ENCODE measurements at regions not wholly inside any gene's neighbourhood (a gene's known extent, or its start where the extent isn't known, plus 50 kb on each side); places are given as distances from the start of the nearest gene placed in this dataset.

DNA sequence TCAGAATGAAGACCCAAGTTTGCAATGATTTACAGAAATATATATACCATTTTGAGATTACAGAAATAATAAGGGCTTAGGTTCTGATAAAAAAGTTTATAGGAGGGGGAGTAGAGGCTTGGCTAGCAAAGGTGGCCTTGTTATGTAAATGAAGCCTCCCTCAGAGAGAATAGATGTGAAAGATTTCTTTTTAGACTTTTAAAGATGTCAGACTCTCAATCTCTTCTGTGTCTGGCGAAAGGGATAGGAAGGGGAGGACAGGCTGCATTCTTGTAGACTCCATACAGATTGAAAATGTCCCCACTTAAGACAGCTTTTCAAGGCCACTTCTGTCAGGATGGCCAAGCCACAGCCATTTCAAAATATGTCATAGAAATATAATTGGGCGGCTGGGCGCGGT is 63.1 kb upstream of the CLINT1 start:
- no peak for DNase-seq (ENCODE audit: low read depth, low spot score)
- H3K27ac ChIP-seq = no peak overlapping the region

- DNase-seq (ENCODE audit: low read depth, low spot score) = no peak
- no peak overlapping the region for H3K27ac ChIP-seq
Observed at GRCh38 chr5:157920828-157921170, 61.9 kb upstream of the CLINT1 start.

- H3K27ac ChIP-seq = peak overlapping the region; percentile 57
- no peak for DNase-seq (ENCODE audit: low read depth, low spot score)
Observed at GRCh38 chr5:157918811-157919742, 60.1 kb upstream of the CLINT1 start.

DNA sequence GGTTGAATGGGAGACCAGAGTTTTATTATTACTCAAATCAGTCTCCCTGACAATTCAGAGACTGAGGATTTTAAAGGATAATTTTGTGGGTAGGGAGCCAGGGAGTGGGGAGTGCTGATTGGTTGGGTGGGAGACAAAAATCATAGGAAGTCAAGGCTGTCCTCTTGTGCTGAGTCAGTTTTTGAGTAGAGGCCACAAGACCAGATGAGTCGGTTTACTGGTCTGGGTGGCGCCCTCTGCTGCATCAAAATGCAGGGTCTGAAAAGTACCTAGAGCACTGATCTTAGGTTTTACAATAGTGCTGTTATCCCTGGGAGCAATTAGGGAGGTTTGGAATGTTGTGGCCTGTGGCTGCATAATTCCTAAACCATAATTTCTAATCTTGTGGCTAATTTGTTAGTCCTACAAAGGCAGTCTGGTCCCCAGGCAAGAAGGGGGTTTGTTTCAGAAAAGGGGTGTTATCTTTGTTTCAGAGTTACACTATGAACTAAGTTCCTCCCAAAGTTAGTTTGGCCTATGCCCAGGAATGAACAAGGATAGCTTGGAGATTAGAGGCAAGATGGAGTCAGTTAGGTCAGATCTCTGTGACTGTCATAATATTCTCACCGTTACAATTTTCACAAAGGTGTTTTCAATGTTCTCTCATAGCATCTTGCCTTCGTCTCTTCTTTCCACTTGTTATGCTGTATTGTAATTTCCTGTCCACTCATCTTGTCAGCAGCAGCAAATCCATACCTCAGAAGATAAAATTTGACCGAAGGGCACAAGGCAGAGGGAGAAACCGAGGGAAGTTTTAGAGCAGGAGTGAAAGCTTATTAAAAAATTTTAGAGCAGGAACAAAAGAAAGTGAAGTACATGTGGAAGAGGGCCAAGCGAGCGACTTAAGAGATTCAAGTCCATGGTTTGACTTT is 59.2 kb upstream of the CLINT1 start:
- peak overlapping the region; percentile 57 for H3K27ac ChIP-seq
- DNase-seq (ENCODE audit: low read depth, low spot score) = peak; percentile 56

GRCh38 chr5:157917491-157917890 is 58.5 kb upstream of the CLINT1 start:
- DNase-seq (ENCODE audit: low read depth, low spot score) = no peak
- no peak overlapping the region for H3K27ac ChIP-seq

DNA sequence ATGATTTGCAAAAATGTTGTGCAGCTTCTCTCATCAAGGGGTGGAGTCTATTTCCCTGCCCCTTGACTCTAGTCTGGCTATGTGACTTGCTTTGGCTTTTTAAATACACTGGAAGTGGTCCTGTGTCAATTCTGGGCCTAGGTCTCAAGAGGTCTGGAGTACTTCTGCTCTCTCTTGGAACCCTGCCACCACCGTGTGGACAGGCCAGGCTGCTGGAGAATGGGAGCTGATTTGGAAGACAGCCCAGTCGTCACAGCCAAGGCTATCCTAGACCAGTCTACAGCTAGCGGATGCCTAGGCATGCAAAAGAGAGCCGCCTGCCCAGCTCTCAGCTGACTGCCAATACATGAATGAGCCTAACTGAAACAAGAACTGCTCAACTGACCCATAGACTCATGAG is 56.7 kb upstream of the CLINT1 start:
- peak overlapping the region; percentile 12 for H3K27ac ChIP-seq
- no peak for DNase-seq (ENCODE audit: low read depth, low spot score)

DNA sequence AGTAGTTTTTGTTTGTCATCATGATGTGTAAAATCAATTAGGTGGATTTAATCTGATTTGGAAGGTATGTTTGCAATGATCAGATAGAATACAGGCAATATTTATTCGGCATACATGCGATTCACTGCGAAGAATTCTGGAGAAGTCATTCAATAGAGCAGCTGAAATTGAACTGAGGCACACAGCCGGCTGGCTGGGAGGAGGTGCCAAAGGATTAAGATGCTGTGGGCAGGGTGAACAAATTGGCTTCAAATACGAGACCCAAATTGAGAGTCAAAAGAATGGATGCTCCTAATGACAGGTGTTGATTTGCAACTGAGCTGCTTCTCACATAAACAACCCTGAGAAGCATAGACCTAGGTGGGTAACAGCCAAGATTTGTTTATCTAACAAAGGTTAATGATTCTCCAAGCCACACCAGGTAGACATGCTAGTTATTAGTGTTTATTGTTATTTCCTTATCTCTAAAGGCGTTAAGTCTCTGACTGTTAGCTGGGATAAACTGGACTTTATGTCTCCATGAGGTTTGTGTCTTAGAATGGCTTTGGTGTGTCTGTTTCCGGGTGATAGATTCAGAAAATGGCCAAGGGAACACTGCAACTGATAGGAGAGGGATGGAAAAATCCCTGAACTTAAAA is 55.3 kb upstream of the CLINT1 start:
- peak overlapping the region; percentile 89 for H3K27ac ChIP-seq
- DNase-seq (ENCODE audit: low read depth, low spot score) = no peak

GRCh38 chr5:157913575-157913974 is 54.6 kb upstream of the CLINT1 start:
- DNase-seq (ENCODE audit: low read depth, low spot score) = no peak
- peak overlapping the region; percentile 89 for H3K27ac ChIP-seq

DNA sequence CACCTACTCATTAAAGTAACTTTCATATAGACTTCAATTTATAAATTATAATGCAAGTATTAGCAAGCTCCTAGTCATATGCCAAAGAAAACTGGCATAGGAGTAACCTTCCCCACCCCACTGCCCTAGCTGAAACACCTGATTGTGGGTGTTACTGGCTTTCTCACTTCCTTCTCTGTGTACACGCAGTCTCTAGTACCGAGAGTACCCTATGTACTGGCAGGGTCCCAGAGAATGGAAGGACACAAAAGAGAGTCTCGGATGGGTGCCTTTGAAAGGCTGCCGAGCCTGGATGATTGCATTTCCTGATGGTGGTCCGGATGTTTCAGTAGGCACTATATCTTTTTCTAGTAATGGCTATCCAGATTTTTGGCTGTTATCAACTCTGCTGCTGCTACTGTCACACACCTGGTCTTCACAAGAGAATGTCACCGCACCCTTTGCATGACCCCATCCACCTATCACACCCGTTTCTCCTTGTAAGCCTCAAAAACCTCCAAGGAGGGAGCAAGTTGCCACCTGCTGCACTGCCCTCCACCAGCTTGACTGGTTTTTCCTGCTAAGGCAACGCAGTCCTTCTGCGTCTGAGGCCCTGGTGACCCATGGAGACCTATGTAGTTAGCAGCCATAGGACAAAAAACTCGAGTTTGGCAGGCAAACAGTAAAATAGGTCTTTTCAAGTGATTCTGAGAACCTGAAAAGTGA is 53.8 kb upstream of the CLINT1 start:
- H3K27ac ChIP-seq = peak overlapping the region; percentile 89
- DNase-seq (ENCODE audit: low read depth, low spot score) = peak; percentile 87

- DNase-seq (ENCODE audit: low read depth, low spot score) = no peak
- H3K27ac ChIP-seq = peak overlapping the region; percentile 89
Observed at GRCh38 chr5:157911568-157911967, 52.6 kb upstream of the CLINT1 start.

Measured in epithelial cell of prostate (primary cell).